COLO668 (cell line): ENCODE measurements at regions not wholly inside any gene's neighbourhood (a gene's known extent, or its start where the extent isn't known, plus 50 kb on each side); places are given as distances from the start of the nearest gene placed in this dataset.
"Not testable (repeated sequence)": the region's sequence is repeated elsewhere in the genome, so short reads cannot be mapped to it uniquely, and the experiment has no call there.

Experiments
- DNase-seq: peaks from one replicate; lab custom pipeline; 2025; ENCODE audit not compliant: unreplicated experiment; lab: John Stamatoyannopoulos, UW

DNA sequence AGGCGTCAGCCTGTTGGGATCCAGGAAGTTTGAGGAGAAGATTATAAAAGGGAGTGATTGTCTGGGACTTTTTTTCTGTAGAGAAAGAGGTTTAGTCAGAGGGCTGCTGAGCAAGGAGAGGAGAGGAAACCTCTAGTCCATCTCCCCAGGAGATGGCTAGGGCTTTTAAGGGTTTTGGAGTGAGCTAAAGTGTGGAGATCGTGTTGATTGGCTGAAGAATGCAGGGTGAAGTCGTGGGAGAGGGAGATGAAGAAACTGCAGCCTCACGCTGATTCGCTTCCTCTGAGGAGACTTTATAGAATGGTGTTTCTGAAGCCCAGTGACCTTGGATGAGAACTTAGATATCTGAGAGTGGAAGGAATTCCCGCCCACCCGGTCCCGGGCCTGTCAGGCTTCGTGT lies 193.7 kb upstream of the PWP1 start:
- no peak for DNase-seq

DNA sequence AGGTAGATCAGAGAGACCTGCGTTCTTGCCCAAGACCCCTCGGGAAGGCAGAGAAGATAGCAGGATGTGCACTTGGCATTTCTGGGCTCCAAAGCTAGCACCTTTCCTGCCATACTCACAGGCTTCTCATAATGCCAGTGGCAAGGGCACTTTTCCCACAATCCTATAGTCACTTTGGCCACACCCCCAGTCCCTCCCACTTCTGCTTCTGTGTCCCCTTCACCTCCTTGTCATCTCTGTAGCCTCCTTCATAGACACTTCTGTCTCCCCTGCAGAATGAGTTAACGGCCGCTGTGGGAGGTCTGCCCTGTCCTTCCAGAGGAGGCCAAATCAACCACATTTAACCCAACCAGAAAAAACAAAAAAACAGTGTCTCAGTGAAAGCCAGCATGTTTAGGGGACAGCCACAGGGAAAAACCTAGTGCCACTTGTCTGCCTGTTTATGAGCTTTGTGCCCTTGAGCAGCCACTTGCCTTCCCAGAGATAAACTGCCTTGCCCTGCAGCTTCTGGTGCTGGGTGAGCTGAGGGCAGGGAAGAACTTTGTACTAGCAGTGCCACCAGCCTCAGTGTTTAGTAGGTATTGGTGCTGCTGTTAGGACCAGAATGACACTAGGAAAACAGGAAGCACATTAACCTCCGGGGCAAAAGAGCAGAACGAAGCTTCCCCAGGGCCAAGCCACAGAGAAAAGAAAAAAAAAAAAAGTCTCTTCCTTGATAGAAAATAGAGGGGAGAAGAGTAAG lies 193.0 kb upstream of the PWP1 start:
- no peak for DNase-seq

DNA sequence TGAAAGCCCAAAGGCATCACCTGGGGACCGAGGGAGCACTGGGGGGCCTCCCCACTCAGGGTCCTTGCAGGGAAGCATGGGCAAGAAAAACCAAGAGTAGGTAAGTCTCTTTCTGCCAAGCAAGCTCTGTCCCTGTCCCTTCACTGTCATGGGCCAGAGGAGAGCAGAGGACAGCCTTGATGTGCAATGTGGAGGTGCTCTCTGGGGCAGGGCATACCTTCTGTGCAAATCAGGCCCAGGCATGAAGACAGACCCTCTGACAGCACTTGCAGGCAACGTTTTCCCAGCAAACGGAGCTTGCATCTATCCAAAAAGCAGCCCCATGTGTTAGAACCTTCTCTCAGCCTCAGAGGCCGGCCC lies 192.5 kb upstream of the PWP1 start:
- no peak for DNase-seq

DNA sequence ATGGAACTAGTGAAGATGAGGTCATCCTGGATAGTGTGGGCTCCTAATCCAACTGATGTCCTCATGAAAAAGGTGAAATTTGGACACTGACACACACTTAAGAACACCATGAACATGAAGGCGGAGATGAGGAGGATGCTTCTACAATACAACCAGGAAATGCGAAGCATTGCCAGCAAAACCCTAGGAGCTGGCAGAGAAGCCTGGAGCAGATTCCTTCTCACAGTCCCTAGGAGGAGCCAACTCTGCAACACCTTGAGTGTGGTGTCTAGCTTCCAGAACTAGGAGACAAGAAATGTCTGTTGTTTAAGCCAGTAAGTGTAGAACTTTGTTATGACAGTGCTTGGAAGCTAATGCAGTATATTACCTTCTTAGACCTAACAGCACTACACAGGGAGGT lies 191.9 kb upstream of the PWP1 start:
- DNase-seq, result no peak

DNA sequence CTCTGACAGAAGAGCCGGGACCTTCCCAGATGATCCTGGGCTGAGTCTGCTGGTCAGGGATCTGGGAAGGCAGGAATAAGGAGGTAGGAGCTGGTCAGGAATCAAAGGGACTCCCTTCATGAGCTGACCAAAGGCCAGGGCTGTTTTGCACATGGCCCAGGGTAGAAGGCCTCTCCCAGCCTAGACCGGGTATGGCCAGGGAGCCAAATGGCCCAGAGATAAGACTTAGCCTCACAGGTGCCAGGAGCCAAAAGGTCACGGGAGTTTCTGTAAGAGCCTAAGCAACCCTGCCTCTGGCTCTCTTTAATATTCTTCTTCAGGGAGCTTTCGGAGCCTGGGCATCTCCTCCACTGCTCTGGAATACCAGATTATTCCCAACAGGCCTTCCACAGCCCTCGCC lies 191.3 kb upstream of the PWP1 start:
- DNase-seq, result no peak

DNA sequence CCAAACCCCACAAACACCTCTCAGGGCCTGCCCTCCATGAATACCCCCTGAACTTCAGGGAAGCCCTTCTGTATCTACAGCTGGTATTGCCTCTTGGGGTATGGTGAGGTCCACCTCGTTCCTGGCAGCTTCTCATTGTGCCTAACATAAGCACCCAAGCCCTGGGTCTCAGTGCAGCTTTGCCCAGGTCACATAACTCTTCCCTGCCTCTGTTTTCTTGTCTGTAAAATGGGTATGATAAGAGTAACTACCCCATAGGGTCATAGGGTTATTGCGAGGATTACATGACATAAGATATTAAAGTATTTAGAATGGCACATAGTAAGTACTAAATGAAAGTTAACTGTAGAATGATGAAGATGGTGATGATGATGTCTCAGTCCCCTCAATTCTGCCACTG lies 190.0 kb upstream of the PWP1 start:
- DNase-seq, result no peak

DNA sequence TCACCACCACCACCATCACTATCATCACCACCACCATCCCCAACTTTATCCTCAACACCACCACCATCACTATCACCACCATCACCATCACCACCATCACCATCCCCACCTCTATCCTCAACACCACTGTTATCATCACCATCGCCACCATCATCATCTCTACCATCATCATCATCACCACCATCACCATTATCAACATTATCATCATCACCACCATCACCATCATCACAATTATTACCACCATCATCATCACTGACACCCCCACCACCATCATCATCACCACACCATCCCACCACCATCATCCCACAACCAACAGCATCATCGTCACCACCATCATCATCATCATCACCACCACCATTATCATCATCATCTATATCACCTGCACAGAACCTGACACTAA lies 188.4 kb upstream of the PWP1 start:
- DNase-seq, result no peak

DNA sequence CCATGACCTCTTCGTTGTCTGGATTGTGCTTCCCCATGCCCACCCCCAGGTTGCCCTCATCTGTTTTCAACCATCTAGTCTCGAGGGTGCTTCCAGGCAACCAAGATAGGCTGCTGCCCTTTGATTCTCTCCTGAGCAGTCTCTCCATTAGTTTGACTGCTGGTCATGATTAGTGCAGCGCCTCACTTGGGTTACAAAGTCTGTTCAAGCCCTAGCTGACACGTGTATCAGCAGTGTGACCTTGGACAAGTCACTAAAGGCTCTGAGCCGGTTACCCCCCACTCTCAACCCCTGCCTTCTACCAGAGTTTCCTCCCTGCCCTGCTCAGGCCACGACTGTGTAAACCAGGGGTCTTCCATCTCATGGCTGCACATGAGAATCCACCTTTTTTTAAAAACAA lies 185.3 kb upstream of the PWP1 start:
- DNase-seq, result no peak

DNA sequence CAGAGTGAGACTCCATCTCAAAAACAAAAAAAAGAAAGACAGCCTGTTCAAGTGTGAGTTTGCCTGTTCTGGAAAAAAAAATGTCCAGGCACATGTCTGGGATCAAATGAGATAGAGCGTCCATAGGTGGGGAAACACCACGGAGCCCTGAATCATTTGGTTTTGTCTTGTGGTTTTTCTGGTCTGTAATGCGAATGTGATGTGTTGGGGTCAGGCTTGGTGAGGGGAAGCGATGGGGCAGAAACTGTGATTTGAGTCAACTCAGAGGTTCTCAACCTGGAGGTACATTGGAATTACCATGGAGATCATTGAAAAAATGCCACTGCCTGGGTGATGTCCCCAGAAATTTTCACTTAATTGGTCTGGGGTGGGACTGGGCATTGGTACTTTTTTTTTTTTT lies 183.9 kb upstream of the PWP1 start:
- DNase-seq, result no peak

DNA sequence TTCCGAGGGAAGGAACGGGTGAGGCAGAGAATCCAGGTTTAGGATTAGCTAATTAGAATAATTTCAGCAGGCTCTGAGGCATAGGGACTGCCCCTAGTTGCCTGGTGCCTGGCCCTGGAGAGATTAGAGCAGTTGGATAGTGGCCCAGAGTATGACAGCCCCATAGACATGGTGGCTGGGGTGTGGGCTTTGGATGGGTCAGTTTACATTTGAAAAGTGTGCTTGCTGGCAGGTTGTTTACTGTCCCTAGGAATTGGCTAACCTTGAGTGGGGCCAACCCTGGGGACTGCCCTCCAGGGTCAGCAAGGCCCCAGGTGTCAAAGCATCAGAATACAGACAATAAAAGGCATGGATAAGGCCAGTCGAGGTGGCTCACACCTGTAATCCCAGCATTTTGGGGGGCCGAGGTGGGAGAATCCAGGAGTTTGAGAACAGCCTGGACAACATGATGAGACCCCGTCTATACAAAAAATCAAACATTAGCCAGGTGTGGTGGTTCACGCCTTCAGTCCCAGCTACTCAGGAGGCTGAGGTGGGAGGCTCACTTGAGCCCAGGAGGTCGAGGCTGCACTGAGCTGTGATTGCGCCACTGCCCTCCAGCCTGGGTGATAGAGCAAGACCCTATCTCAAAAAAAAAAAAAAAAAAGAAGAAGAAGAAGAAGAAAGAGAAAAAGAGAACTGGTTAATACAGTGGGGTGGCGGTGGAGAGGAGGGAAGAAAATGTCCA lies 182.3 kb upstream of the PWP1 start:
- DNase-seq, result no peak

DNA sequence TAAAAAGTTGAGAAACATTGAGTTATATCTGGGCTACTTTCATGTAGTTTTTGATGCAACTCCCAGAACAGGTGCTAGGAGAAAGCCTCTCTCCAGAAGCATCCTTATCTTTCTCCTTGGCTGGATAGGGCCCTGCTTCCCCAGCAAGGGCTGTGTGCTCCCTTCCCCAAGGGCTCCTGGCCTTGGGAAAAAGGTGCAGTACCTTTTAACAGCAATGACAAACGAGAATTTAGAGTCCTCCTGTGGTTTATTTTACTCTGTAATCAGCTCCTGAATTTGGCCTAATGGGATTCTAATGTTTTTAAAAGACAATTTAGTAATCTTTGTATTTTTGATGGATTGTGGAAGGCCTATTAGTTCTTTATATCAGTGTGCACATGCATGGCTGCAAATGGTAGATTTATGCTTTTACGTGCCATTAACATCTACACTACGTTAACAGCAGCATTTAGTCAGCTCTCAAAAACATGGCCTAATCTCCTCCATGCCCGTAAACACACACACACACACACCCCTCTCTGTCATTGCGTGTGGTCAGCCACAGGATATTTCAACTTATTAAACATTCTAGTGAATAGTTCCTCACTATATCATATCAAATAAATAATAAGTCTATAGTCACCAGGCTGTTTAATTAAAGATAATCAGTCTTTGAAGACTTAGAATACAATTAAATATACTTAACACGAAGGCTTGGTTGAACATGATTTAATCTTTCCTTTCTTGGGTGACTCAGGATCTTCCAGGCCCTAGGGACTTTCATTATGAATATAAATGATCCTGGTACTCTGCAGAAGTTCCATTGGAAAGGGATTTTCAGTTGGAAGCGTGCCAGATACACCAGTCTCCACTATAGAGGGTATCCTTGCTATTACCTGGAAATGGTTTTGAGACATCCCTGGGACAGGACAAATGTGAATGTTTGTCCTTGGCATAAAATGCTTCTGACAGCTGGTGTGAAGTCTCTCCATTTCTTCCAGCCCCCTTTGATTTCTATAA lies 181.4 kb upstream of the PWP1 start:
- DNase-seq, result no peak

DNA sequence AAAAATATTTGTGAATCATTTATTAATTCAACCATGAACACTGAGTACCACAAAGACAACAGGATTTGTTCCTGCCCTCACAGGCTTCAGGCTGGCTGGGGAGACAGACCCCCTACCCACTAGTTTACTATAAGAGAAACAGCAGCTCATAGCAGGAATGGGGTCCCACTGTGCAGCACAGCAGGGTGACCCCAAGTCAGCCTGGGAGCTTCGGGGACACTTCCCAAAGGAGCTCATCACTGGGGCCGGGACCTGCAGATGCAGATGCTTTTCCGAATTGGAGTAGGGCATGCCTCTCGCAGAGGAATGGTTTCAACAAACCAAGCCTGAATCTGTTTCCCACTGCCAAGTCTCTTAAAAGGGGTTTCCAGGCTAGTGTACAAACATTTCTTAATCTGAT lies 176.2 kb upstream of the PWP1 start:
- DNase-seq, result no peak

DNA sequence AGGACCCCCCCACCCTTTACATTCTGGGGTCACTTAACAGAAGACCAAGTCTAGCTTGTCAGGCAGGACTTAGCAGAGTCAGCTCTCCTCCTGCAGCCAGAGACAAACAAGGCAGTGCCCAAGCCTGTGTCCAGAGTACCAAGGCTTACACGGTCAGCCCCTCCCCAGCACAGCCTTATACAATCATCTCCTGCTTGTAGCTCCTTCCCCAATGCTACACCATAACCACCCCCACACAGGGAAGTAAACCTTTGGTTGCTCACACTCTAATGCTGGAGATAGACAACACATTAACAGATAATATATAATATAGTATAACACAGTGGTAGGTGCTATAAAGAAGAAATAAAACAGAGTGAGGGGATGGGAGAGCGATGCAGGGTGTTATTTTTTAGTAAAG lies 175.4 kb upstream of the PWP1 start:
- no peak for DNase-seq

DNA sequence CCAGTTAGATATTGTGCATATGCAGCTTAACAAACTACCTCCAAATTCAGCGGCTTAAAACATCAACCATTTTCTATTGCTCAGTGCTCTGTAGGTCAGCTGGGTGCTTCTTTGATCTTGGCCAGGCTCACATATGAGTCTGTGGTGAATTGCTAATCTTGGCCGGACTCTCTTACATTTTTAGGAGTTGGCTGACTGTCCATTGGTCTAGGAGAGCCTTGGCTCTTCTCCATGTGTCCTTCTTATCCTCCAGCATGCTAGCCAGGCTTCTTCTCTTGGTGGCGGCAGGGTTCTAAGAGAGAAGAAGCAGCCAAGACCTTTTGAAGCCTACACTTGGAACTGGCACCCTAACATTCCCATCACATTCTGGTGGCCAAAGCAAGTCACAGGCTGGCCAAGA lies 174.3 kb upstream of the PWP1 start:
- DNase-seq, result no peak

DNA sequence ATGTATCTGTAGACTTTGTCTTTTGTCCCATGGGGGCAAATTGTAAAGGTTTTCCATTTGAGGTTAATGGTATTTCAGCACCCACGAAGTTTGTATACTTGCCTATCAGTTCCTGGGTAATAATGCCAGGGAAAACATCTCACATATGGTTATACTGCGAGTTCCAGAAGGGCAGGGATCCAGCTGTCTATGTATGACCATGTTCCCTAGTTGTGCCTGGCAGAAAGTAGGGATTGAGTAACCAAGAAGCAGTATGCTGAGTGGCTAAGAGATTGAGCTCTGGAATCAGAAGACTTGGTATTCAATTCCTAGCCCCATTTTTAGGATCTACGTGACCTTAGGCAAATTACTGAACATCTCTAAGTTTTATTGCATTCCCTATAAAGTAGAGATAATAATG lies 173.2 kb upstream of the PWP1 start:
- no peak for DNase-seq

DNA sequence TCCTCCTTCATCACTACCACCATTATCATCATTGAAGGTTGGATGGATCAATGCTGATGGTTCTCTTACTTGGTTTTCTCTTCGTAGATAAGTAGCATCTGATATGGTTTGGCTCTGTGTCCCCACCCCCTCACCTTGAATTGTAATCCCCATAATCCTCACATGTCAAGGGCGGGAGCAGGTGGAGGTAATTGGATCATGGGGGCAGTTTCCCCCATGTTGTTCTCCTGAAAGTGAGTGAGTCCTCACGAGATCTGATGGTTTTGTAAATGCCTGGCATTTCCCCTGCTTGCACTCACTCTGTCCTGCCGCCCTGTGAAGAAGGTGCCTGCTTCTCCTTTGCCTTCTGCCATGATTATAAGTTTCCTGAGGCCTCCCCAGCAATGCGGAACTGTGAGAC lies 172.4 kb upstream of the PWP1 start:
- DNase-seq, result no peak

DNA sequence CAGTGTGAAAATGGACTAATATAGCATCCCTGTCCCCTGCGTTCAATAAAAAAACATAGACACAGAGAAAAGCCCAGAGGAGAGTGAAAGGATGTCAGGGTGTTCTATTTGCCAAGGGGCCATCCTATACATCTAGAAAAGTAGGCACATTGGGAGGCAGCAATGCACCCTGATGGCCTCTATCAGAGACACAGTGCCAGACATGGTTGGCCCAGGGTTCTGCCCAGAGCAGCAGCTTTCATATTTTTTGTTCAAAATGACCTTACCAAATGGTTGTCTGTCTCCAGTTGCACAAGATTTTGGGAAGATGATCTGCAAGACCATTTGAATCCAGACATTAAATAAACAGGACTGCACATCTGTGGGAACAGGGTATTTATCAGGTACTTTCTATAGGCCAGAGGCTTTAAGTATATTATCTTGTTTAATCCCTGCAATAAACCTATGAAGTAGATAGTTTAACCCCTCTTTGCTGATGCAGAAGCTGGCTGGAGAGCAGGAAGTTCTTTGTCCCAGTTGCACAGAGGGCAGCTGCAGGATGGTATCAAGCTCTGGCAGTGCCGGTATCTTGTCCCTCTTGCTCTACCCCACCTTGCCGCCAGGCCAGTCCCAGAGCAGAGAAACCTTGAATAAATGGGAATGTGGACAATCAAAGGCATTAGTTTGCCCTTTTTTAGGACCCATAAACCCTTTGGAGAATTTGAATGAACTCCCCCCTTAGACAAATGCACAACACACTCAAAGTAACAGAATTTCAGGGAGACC lies 171.8 kb upstream of the PWP1 start:
- DNase-seq, result no peak

DNA sequence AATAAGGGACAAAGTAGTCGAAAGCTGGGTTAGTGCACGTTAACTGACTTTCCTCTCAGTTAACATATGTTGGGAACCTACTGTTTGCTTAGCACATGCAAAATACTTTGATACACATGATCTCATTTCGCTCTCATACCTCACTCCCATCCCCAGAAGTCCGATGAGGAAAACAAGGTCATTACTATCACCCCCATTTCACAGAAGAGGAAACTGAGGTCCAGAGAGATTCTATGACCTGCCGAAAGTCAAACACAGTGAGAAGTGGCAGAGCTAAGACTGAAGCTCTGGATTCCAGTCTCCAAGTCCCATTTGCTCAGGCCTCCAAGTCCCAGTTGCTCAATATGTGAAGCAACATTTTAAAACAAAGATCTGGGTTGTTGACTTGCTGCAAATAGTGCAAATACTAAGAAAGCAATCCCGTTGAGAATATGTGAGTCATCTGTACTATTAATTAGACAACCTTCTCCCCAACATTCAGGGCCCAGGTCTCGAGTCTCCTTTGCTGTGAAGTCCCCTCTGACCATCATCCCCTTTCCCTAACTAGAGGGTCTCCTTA lies 170.6 kb upstream of the PWP1 start:
- DNase-seq, result no peak

DNA sequence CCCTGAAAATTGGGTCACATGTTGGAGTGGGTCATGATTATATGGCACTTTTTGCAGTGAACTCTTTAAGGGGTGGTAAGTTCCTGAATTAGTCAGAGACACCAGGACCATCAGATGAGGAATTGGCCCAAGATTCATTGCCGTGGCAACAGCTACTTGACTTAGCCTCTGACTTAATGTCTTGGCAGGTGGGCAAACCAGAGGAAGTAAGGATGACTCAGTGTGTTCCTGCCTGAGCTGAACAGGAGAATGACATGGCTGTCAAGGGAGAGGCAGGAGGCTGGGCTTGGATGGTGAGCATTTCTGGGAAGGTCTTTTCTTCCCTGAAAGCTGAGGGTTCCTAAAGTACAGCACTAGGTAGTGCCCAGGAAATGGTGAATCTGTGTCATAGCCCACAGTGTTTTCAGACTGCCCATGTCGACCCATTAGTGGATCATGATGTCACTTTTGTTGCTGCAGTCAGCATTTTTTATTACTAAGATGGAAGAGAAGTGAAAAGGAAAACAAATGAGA lies 170.1 kb upstream of the PWP1 start:
- no peak for DNase-seq

DNA sequence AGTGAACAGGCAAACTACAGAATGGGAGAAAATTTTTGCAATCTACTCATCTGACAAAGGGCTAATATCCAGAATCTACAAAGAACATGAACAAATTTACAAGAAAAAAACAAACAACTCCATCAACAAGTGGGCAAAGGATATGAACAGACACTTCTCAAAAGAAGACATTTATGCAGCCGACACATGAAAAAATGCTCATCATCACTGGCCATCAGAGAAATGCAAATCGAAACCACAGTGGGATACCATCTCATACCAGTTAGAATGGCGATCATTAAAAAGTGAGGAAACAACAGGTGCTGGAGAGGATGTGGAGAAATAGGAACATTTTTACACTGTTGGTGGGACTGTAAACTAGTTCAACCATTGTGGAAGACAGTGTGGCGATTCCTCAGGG lies 167.8 kb upstream of the PWP1 start:
- not testable (repeated sequence) for DNase-seq

DNA sequence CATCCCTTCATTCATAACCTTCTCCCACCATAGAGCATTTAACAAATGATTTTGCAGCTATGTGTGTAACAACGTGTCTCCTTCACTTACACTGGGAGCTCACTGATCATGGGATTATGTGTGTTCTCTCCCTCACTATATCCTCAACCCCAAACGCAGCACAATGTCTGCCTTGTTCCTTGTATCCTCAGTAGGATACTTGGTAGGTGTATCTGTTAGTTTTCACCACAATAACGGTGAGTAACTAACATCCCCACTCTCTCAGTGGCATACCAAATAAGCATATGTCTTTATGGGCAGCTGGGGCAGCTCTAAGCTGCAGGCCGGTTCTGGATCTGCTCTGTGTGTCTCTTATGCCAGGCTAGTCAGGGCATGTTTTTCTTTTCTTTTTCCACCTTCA lies 166.7 kb upstream of the PWP1 start:
- DNase-seq, result no peak
